ENCODE measurements at regions not wholly inside any gene's neighbourhood (a gene's known extent, or its start where the extent isn't known, plus 50 kb on each side); places are given as distances from the start of the nearest gene placed in this dataset.

DNA sequence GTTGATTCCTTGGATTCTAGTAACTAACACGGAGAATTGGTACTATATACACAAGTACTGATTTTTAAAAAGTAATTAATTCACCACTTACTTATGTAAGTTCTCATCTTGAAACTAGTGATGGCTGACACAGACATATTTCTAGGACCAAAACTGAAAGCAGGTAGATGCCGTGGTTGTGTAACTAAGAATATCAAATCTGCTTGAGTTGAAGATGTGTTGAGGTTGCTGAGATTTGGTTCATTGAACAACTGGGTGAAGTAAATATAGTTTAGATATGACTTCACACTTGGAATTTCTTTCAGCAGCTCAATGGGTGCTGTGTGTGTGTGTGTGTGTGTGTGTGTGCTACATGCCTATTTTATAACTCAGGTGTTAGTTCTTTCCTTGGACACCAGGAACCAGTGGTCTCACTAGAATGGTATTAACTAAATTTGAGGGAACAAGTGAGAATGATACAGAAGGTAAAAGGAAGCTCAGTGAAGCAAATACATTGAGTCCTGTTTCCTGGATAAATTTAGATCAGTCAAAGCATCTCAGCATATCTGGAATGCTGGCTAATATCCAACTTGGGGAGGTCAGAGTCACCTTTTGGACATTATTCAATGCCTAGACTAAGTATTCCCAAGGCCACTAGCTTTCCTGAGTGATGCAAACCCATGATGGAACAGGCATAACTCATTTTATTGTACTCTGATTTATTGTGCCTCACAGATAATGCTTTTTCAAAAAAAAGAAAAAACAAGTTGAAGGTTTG is 110.7 kb upstream of the ZEB2 start:
- DNase-seq = no peak
- Histone ChIP-seq H3K14ac (ENCODE audit: insufficient read depth, low read length) (no peak overlapping the region), H3K79me2 (ENCODE audit: insufficient read depth, low read length) (no peaks in the 10 kb centered on the region), H3K56ac (ENCODE audit: insufficient read length, low read depth, low read length) (no peak overlapping the region), H3K4ac (ENCODE audit: low read depth, low read length) (no peak overlapping the region), H2BK12ac (ENCODE audit: insufficient read length, low read depth, low read length) (no peak overlapping the region), H3K27ac (ENCODE audit: insufficient read length, low read depth, low read length) (no peak overlapping the region), H3K4me1 (ENCODE audit: insufficient read depth, low read length) (0 out of 2 replicates have a peak, but pooled peaks cover 2% of the 10 kb centered on the region), H3K9me3 (ENCODE audit: control insufficient read depth, low read depth, low read length) (no peaks in the 10 kb centered on the region), H3K23ac (ENCODE audit: insufficient read length, low read depth, low read length) (no peak overlapping the region), H4K5ac (ENCODE audit: insufficient read length, low read depth, low read length) (no peak overlapping the region), H4K91ac (ENCODE audit: insufficient read length, low read depth, low read length) (no peak overlapping the region), H2BK20ac (ENCODE audit: low read depth, low read length, poor library complexity, severe bottlenecking) (no peak overlapping the region), H2BK5ac (ENCODE audit: insufficient read length, low read length) (no peak overlapping the region), H4K20me1 (ENCODE audit: control insufficient read depth, insufficient read depth, insufficient read length) (no peaks in the 10 kb centered on the region), H3K23me2 (ENCODE audit: insufficient read length, low read depth, low read length, poor library complexity, severe bottlenecking) (no peaks in the 10 kb centered on the region), H3K9ac (ENCODE audit: extremely low read depth, insufficient read length, low read length) (no peak overlapping the region), H3T11ph (ENCODE audit: low read length) (no peak overlapping the region), H3K27me3 (ENCODE audit: insufficient read depth, low read length) (no peaks in the 10 kb centered on the region), H3K4me2 (ENCODE audit: insufficient read depth, insufficient read length, low read length) (no peak overlapping the region), H3K18ac (ENCODE audit: insufficient read length, low read depth, low read length) (no peak overlapping the region), H4K8ac (replicated peaks; ENCODE audit: insufficient read length, low read depth, low read length) (no peak overlapping the region), H2AK5ac (ENCODE audit: insufficient read length, low read length) (no peak overlapping the region), H2BK120ac (ENCODE audit: low read depth, low read length, poor library complexity, severe bottlenecking) (no peak overlapping the region), H2AFZ (ENCODE audit: low read length) (no peak overlapping the region), H3K79me1 (ENCODE audit: insufficient read depth, low read depth, low read length, poor library complexity, severe bottlenecking) (no peaks in the 10 kb centered on the region), H2BK15ac (ENCODE audit: low read depth, low read length) (no peak overlapping the region)
- Mint-ChIP-seq H3K9me3 (peaks cover 12% of the 10 kb centered on the region in 2 experiments; a peak in 4 of 5 replicates), H3K4me3 (no peak overlapping the region), H3K27ac (no peak overlapping the region), H3K4me1 (peaks cover 9 to 13% of the 10 kb centered on the region in 2 experiments), H3K36me3 (ENCODE audit: insufficient read depth in 1 of 3, low read depth in 3 of 3) (peaks cover 1 to 4% (median 2%) of the 10 kb centered on the region in 3 experiments; a peak in 4 of 7 replicates), H3K27me3 (ENCODE audit: low read depth) (no peaks in the 10 kb centered on the region)
- TF ChIP-seq, protein P1, sequence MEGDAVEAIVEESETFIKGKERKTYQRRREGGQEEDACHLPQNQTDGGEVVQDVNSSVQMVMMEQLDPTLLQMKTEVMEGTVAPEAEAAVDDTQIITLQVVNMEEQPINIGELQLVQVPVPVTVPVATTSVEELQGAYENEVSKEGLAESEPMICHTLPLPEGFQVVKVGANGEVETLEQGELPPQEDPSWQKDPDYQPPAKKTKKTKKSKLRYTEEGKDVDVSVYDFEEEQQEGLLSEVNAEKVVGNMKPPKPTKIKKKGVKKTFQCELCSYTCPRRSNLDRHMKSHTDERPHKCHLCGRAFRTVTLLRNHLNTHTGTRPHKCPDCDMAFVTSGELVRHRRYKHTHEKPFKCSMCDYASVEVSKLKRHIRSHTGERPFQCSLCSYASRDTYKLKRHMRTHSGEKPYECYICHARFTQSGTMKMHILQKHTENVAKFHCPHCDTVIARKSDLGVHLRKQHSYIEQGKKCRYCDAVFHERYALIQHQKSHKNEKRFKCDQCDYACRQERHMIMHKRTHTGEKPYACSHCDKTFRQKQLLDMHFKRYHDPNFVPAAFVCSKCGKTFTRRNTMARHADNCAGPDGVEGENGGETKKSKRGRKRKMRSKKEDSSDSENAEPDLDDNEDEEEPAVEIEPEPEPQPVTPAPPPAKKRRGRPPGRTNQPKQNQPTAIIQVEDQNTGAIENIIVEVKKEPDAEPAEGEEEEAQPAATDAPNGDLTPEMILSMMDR (conservative IDR thresholded peaks at IDR 0.05) = no peak
- WGBS (ENCODE audit: extremely low coverage, insufficient read length, low lambda C conversion rate) = no CpG with 5 or more reads among the region's 2 CpGs
